ENCODE measurements at regions not wholly inside any gene's neighbourhood (a gene's known extent, or its start where the extent isn't known, plus 50 kb on each side); places are given as distances from the start of the nearest gene placed in this dataset.

DNA sequence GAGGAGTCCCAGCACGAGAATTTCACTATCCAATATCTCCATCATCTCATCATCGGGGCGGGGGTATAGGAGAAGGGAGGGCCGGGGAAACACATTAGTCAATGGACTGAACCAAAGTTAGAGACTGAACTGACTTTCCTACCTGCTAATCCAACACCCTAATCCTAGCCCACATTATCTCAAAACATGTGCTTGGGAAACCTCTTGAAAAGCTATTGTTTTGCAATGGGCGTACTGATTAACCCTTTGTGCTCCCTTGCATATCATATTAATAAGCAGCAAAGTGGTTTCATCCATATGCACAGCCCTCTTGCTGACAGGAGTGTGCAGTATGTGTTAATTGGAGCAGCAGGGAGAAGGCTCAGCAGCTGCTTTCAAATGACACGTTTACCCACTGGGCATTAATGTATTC, 125.7 kb upstream of the GRIP1 start:
- 33 to 43% (median 42%) methylated on average over 6 of the region's 6 CpGs for WGBS, 4 donors
- no peaks in the 10 kb centered on the region for H3K4me1 ChIP-seq
- no peak overlapping the region for H3K4me3 ChIP-seq
- DNase-seq (no peak), ATAC-seq (no peak)
- H3K36me3 ChIP-seq: no peaks in the 10 kb centered on the region
- intact Hi-C loops (cut with DNase I): no loop called here
- TF ChIP-seq POLR2A (IDR thresholded peaks at IDR 0.05): no peak
- TF ChIP-seq, protein P1, sequence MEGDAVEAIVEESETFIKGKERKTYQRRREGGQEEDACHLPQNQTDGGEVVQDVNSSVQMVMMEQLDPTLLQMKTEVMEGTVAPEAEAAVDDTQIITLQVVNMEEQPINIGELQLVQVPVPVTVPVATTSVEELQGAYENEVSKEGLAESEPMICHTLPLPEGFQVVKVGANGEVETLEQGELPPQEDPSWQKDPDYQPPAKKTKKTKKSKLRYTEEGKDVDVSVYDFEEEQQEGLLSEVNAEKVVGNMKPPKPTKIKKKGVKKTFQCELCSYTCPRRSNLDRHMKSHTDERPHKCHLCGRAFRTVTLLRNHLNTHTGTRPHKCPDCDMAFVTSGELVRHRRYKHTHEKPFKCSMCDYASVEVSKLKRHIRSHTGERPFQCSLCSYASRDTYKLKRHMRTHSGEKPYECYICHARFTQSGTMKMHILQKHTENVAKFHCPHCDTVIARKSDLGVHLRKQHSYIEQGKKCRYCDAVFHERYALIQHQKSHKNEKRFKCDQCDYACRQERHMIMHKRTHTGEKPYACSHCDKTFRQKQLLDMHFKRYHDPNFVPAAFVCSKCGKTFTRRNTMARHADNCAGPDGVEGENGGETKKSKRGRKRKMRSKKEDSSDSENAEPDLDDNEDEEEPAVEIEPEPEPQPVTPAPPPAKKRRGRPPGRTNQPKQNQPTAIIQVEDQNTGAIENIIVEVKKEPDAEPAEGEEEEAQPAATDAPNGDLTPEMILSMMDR (IDR thresholded peaks at IDR 0.05): no peak
- H3K27me3 ChIP-seq: peaks cover 0 to 28% (median 0%) of the 10 kb centered on the region in 9 donors
- H3K27ac ChIP-seq: no peak overlapping the region
- H3K9me3 ChIP-seq: no peaks in the 10 kb centered on the region

- Histone ChIP-seq H3K9me3 (no peaks in the 10 kb centered on the region), H3K36me3 (no peaks in the 10 kb centered on the region), H3K27me3 (peaks cover 0 to 17% (median 0%) of the 10 kb centered on the region in 9 donors), H3K4me1 (no peaks in the 10 kb centered on the region), H3K4me3 (no peak overlapping the region), H3K27ac (no peak overlapping the region)
- intact Hi-C loops (cut with DNase I): no loop called here
- TF ChIP-seq, protein P1 (IDR thresholded peaks at IDR 0.05): no peak
- DNase-seq: no peak
- no peak for ATAC-seq
- WGBS, 4 donors: 67 to 90% (median 74%) methylated on average over 1 of the region's 1 CpG
Measured at GRCh38 chr12:66808606-66809005, 129.7 kb upstream of the GRIP1 start.

- no peak for ATAC-seq
- H3K27ac ChIP-seq: no peak overlapping the region
- no peak for DNase-seq
- no peaks in the 10 kb centered on the region for H3K9me3 ChIP-seq
- no peaks in the 10 kb centered on the region for H3K4me1 ChIP-seq
- TF ChIP-seq, protein P1 (IDR thresholded peaks at IDR 0.05): no peak
- TF ChIP-seq POLR2A (IDR thresholded peaks at IDR 0.05): no peak
- WGBS, 4 donors: 40 to 51% (median 42%) methylated on average over 2 of the region's 2 CpGs
- H3K27me3 ChIP-seq: no peaks in the 10 kb centered on the region
- no peaks in the 10 kb centered on the region for H3K36me3 ChIP-seq
- intact Hi-C loops (cut with DNase I): no loop called here
- no peak overlapping the region for H3K4me3 ChIP-seq
Measured at GRCh38 chr12:66813137-66813892, 134.4 kb upstream of the GRIP1 start.

- Histone ChIP-seq H3K4me3 (no peak overlapping the region), H3K27ac (no peak overlapping the region), H3K9me3 (no peaks in the 10 kb centered on the region), H3K4me1 (no peaks in the 10 kb centered on the region), H3K27me3 (no peaks in the 10 kb centered on the region), H3K36me3 (no peaks in the 10 kb centered on the region)
- intact Hi-C loops (cut with DNase I): no loop called here
- no peak for DNase-seq
- TF ChIP-seq, protein P1 (IDR thresholded peaks at IDR 0.05): no peak
- no peak for TF ChIP-seq POLR2A (IDR thresholded peaks at IDR 0.05)
- no peak for ATAC-seq
Measured at GRCh38 chr12:66819587-66819986, 140.7 kb upstream of the GRIP1 start.
